ENCODE measurements at regions not wholly inside any gene's neighbourhood (a gene's known extent, or its start where the extent isn't known, plus 50 kb on each side); places are given as distances from the start of the nearest gene placed in this dataset.

DNA sequence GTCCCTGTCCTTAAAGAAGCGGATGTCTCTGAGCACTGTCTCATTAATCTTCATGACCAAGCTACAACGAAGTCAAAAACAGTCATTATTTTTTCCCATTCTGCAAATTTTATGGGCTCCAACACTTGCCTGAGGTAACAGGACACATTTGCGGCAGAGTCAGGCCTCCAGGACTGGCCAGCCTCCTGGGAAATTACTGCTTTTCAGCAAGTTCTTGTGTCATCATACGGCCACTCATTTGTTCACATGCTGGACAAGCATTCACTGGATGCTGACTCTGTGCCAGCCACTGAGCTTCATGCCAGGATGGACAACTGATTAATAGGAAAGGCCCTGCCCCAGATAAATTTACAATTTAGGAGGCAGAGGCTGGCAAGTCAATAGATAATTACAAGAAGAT lies 305.7 kb downstream of the ACTL7B start:
- Mint-ChIP-seq H3K27me3 (no peaks in the 10 kb centered on the region), H3K4me3 (no peak overlapping the region)
- CTCF ChIA-PET = no interaction called here

DNA sequence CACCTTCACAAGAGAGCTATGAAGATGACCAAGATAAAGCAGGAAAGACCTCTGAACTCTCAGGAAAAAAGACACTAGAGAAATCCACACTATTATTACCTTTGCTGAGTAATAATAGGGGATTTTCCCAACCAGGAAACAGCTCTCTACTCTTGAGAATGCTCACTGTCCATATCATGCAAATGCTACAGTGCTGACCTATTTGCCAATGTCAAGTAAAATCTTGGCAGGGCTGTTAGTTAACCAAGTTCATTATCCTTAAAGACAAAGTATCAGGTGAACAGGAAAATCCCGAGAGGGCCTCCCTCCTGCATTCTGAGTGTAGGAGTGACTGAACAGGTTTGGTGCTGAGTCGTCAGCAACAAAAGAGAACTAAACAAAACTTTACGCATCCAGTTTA lies 306.6 kb downstream of the ACTL7B start:
- H3K9me3 ChIP-seq = no peaks in the 10 kb centered on the region
- H3K4me1 ChIP-seq (ENCODE audit: control insufficient read depth in 1 of 2, extremely low read depth in 1 of 2, insufficient read depth in 2 of 2, low read length in 2 of 2) = no peaks in the 10 kb centered on the region
- H3K27ac ChIP-seq (ENCODE audit: low read length) = no peak overlapping the region
- ChIA-PET POLR2A (no interaction called here), CTCF (no interaction called here)
- H3K27me3 ChIP-seq (replicated peaks in 1 of 2; ENCODE audit: control insufficient read depth in 2 of 2, extremely low read depth in 1 of 2, insufficient read depth in 2 of 2, low read length in 1 of 2) = no peaks in the 10 kb centered on the region
- H3K36me3 ChIP-seq (ENCODE audit: control insufficient read depth in 2 of 2, extremely low read depth in 1 of 2, insufficient read depth in 1 of 2, low read length in 1 of 2) = no peaks in the 10 kb centered on the region
- peaks cover 0 to 3% (median 0%) of the 10 kb centered on the region in 3 donors for H3K9me3 Mint-ChIP-seq
- H3K4me3 Mint-ChIP-seq = no peak overlapping the region
- H3K27ac Mint-ChIP-seq = no peak overlapping the region
- ATAC-seq (replicated peaks in 1 of 4) = no peak
- no peak overlapping the region for H3K4me3 ChIP-seq (ENCODE audit: control insufficient read depth in 1 of 2, extremely low read depth in 1 of 2, low read length in 1 of 2)
- no peaks in the 10 kb centered on the region for H3K36me3 Mint-ChIP-seq
- DNase-seq = no peak
- no peaks in the 10 kb centered on the region for H3K4me1 Mint-ChIP-seq
- no peaks in the 10 kb centered on the region for H3K27me3 Mint-ChIP-seq
- WGBS (ENCODE audit: insufficient coverage) = 86% methylated on average over 1 of the region's 3 CpGs

More for the DNA sequence above, 305.7 kb downstream of the ACTL7B start:
- H3K4me1 ChIP-seq (ENCODE audit: control insufficient read depth in 1 of 2, extremely low read depth in 1 of 2, insufficient read depth in 2 of 2, low read length in 2 of 2) = no peaks in the 10 kb centered on the region
- no peak overlapping the region for H3K4me3 ChIP-seq (ENCODE audit: control insufficient read depth in 1 of 2, extremely low read depth in 1 of 2, low read length in 1 of 2)
- ATAC-seq (replicated peaks in 1 of 4) = no peak
- H3K27ac Mint-ChIP-seq = no peak overlapping the region
- WGBS (ENCODE audit: insufficient coverage) = 90% methylated on average over 4 of the region's 4 CpGs
- no peak for DNase-seq
- POLR2A ChIA-PET = interaction anchor here in 1 of 2 donors (0.7 kb wide), 1 partner anchor 15 kb away, joined by 3 read pairs; no protein-coding TSS in a partner anchor
- no peaks in the 10 kb centered on the region for H3K9me3 ChIP-seq
- no peak overlapping the region for H3K27ac ChIP-seq (ENCODE audit: low read length)
- H3K9me3 Mint-ChIP-seq = peaks cover 0 to 3% (median 0%) of the 10 kb centered on the region in 3 donors
- H3K36me3 Mint-ChIP-seq = no peaks in the 10 kb centered on the region
- no peaks in the 10 kb centered on the region for H3K27me3 ChIP-seq (replicated peaks in 1 of 2; ENCODE audit: control insufficient read depth in 2 of 2, extremely low read depth in 1 of 2, insufficient read depth in 2 of 2, low read length in 1 of 2)
- H3K4me1 Mint-ChIP-seq = no peaks in the 10 kb centered on the region
- H3K36me3 ChIP-seq (ENCODE audit: control insufficient read depth in 2 of 2, extremely low read depth in 1 of 2, insufficient read depth in 1 of 2, low read length in 1 of 2) = no peaks in the 10 kb centered on the region

DNA sequence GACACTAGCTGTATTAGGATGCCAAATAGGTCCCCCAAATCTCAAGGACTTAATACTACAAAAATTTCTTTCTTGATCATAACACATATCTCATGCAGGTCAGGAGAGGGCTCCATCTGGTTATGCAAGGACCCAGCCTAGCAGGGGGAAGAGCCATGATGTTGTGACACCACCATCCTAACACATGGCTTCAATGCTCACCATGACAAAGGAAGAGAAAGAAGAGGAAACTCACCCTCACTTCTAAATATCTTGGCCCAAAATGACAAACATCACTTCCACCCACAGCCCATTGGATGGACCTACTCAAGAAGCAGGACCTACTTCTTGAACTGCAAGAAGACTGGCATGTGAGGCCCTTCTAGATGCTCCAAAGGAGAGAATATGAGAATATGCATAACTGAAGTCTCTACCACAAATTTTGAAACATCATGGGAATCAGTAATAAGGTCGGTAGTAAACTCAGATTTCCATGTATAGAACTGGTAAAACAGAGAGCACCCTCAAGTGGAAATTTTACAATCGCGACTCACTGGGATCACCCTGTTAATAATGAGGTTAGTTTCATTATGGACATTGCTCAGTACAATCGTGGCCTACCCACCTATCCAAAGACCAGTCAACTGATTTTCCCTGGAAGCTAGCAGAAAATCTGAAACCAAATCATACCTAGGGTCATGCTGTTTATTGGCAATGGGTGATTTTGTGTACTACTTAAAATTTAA lies 308.2 kb downstream of the ACTL7B start:
- Mint-ChIP-seq H3K4me1 (no peaks in the 10 kb centered on the region), H3K27me3 (no peaks in the 10 kb centered on the region), H3K4me3 (no peak overlapping the region), H3K27ac (no peak overlapping the region), H3K9me3 (peaks cover 0 to 3% (median 0%) of the 10 kb centered on the region in 3 donors), H3K36me3 (no peaks in the 10 kb centered on the region)
- ATAC-seq (replicated peaks in 1 of 4) (no peak), DNase-seq (no peak)
- no CpG with 5 or more reads among the region's 4 CpGs for WGBS (ENCODE audit: insufficient coverage)
- no peaks in the 10 kb centered on the region for H3K27me3 ChIP-seq (replicated peaks in 1 of 2; ENCODE audit: control insufficient read depth in 2 of 2, extremely low read depth in 1 of 2, insufficient read depth in 2 of 2, low read length in 1 of 2)
- H3K4me3 ChIP-seq (ENCODE audit: control insufficient read depth in 1 of 2, extremely low read depth in 1 of 2, low read length in 1 of 2) = no peak overlapping the region
- no peaks in the 10 kb centered on the region for H3K9me3 ChIP-seq
- POLR2A ChIA-PET = no interaction called here
- CTCF ChIA-PET = no interaction called here
- no peaks in the 10 kb centered on the region for H3K4me1 ChIP-seq (ENCODE audit: control insufficient read depth in 1 of 2, extremely low read depth in 1 of 2, insufficient read depth in 2 of 2, low read length in 2 of 2)
- H3K27ac ChIP-seq (ENCODE audit: low read length) = no peak overlapping the region
- H3K36me3 ChIP-seq (ENCODE audit: control insufficient read depth in 2 of 2, extremely low read depth in 1 of 2, insufficient read depth in 1 of 2, low read length in 1 of 2) = no peaks in the 10 kb centered on the region

DNA sequence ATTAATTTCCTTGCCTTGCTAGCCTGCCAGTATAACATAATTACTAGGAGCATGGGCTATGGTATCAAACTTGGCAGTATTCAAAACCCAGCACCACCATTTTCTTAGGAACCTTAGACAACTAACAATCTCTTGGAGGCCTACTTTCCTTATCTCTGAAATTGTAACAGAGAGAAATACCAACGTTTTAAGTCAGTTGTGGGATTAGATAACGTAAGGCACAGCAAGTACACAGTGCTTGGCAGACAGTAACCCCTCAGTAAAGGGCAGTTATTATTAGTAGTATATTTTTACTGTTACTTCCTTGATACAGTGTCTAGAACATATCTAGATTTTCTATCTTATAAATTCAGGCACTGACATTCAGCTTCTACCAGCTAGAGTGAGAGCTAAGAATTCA lies 309.6 kb downstream of the ACTL7B start:
- H3K4me3 ChIP-seq (ENCODE audit: control insufficient read depth in 1 of 2, extremely low read depth in 1 of 2, low read length in 1 of 2) = no peak overlapping the region
- POLR2A ChIA-PET = no interaction called here
- H3K36me3 Mint-ChIP-seq = no peaks in the 10 kb centered on the region
- H3K27me3 Mint-ChIP-seq = no peaks in the 10 kb centered on the region
- H3K27ac Mint-ChIP-seq = no peak overlapping the region
- no CpG with 5 or more reads among the region's 2 CpGs for WGBS (ENCODE audit: insufficient coverage)
- no peaks in the 10 kb centered on the region for H3K4me1 Mint-ChIP-seq
- no peaks in the 10 kb centered on the region for H3K36me3 ChIP-seq (ENCODE audit: control insufficient read depth in 2 of 2, extremely low read depth in 1 of 2, insufficient read depth in 1 of 2, low read length in 1 of 2)
- no peak overlapping the region for H3K4me3 Mint-ChIP-seq
- H3K4me1 ChIP-seq (ENCODE audit: control insufficient read depth in 1 of 2, extremely low read depth in 1 of 2, insufficient read depth in 2 of 2, low read length in 2 of 2) = no peaks in the 10 kb centered on the region
- no peak overlapping the region for H3K27ac ChIP-seq (ENCODE audit: low read length)
- DNase-seq (no peak), ATAC-seq (replicated peaks in 1 of 4) (no peak)
- CTCF ChIA-PET = no interaction called here
- peaks cover 0 to 3% (median 0%) of the 10 kb centered on the region in 3 donors for H3K9me3 Mint-ChIP-seq
- no peaks in the 10 kb centered on the region for H3K27me3 ChIP-seq (replicated peaks in 1 of 2; ENCODE audit: control insufficient read depth in 2 of 2, extremely low read depth in 1 of 2, insufficient read depth in 2 of 2, low read length in 1 of 2)
- no peaks in the 10 kb centered on the region for H3K9me3 ChIP-seq

DNA sequence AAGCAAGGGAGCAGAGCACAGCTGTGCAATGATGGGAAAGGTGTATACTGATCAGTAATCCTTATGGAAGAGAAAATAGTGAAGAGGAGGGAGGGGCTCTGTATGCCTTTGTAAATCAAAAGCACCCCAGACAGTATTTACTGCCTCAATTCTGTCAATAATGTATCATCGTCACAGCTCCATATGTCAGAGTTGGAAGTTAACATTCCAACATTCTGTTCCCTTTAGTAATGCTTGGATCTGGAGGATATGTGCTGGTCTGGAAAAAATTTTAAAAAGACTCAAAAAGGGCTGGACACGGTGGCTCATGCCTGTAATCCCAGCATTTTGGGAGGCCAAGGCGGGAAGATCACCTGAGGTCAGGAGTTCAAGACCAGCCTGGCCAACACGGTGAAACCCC lies 310.4 kb downstream of the ACTL7B start:
- ATAC-seq (replicated peaks in 1 of 4) (no peak), DNase-seq (no peak)
- Histone ChIP-seq H3K4me1 (ENCODE audit: control insufficient read depth in 1 of 2, extremely low read depth in 1 of 2, insufficient read depth in 2 of 2, low read length in 2 of 2) (no peaks in the 10 kb centered on the region), H3K9me3 (no peaks in the 10 kb centered on the region), H3K4me3 (ENCODE audit: control insufficient read depth in 1 of 2, extremely low read depth in 1 of 2, low read length in 1 of 2) (no peak overlapping the region), H3K36me3 (ENCODE audit: control insufficient read depth in 2 of 2, extremely low read depth in 1 of 2, insufficient read depth in 1 of 2, low read length in 1 of 2) (no peaks in the 10 kb centered on the region), H3K27me3 (replicated peaks in 1 of 2; ENCODE audit: control insufficient read depth in 2 of 2, extremely low read depth in 1 of 2, insufficient read depth in 2 of 2, low read length in 1 of 2) (no peaks in the 10 kb centered on the region), H3K27ac (ENCODE audit: low read length) (no peak overlapping the region)
- POLR2A ChIA-PET = no interaction called here
- no peaks in the 10 kb centered on the region for H3K27me3 Mint-ChIP-seq
- no peaks in the 10 kb centered on the region for H3K36me3 Mint-ChIP-seq
- CTCF ChIA-PET = no interaction called here
- WGBS (ENCODE audit: insufficient coverage) = 100% methylated on average over 2 of the region's 4 CpGs
- peaks cover 0 to 3% (median 0%) of the 10 kb centered on the region in 3 donors for H3K9me3 Mint-ChIP-seq
- H3K27ac Mint-ChIP-seq = no peak overlapping the region
- H3K4me3 Mint-ChIP-seq = no peak overlapping the region
- H3K4me1 Mint-ChIP-seq = no peaks in the 10 kb centered on the region

DNA sequence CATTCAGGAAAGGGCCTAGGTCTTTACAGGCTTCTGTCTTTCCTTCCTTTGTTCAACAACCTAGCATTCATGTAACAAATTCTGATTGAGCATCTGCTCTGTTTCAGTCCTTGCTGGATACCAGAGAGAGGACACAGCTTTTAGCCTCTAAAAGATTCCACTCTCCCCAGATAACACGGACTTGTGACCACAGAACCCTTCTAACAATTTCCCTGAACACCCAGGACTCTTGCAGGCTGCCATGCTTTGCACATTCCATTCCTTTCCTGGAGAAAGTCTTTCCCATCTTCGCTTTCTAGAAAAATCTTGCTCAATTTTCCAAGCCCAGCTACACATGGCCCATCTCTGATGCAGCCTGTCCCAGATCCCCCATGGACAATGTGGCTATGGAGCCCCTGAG lies 310.9 kb downstream of the ACTL7B start:
- Histone ChIP-seq H3K9me3 (no peaks in the 10 kb centered on the region), H3K4me3 (ENCODE audit: control insufficient read depth in 1 of 2, extremely low read depth in 1 of 2, low read length in 1 of 2) (no peak overlapping the region), H3K27ac (ENCODE audit: low read length) (no peak overlapping the region), H3K4me1 (ENCODE audit: control insufficient read depth in 1 of 2, extremely low read depth in 1 of 2, insufficient read depth in 2 of 2, low read length in 2 of 2) (no peaks in the 10 kb centered on the region), H3K27me3 (replicated peaks in 1 of 2; ENCODE audit: control insufficient read depth in 2 of 2, extremely low read depth in 1 of 2, insufficient read depth in 2 of 2, low read length in 1 of 2) (no peaks in the 10 kb centered on the region), H3K36me3 (ENCODE audit: control insufficient read depth in 2 of 2, extremely low read depth in 1 of 2, insufficient read depth in 1 of 2, low read length in 1 of 2) (no peaks in the 10 kb centered on the region)
- Mint-ChIP-seq H3K36me3 (no peaks in the 10 kb centered on the region), H3K9me3 (peaks cover 0 to 1% (median 0%) of the 10 kb centered on the region in 3 donors), H3K27ac (no peak overlapping the region), H3K4me1 (no peaks in the 10 kb centered on the region), H3K27me3 (no peaks in the 10 kb centered on the region), H3K4me3 (no peak overlapping the region)
- 28% methylated on average over 2 of the region's 2 CpGs for WGBS (ENCODE audit: insufficient coverage)
- DNase-seq (no peak), ATAC-seq (replicated peaks in 1 of 4) (no peak)
- CTCF ChIA-PET = no interaction called here
- POLR2A ChIA-PET = interaction anchor here in 1 of 2 donors (0.6 kb wide), 1 partner anchor 8 kb away, joined by 4 read pairs; no protein-coding TSS in a partner anchor
